Activated B cell treated with CpG ODN at 0.5 μM for 24 hours (primary cell): ENCODE measurements at regions not wholly inside any gene's neighbourhood (a gene's known extent, or its start where the extent isn't known, plus 50 kb on each side); places are given as distances from the start of the nearest gene placed in this dataset.
A peak's percentile ranks its signal among the peaks of the same experiment; 100 is the strongest.

Source experiments
- ATAC-seq: fragments of 200-7000 bp; cut with Tn5 transposase; one replicate; pipeline ENCODE4 v1.10.0; 2021; ENCODE audit warnings: low read depth, mild to moderate bottlenecking, moderate library complexity
- CTCF ChIA-PET: fragments of 350-600 bp; sonication (Branson Sonifier 250); formaldehyde crosslinking; loops from one replicate; lab custom pipeline; 2021; ENCODE audit warnings: antibody characterized with exemption; lab: Charles Lee
- POLR2A ChIA-PET: fragments of 350-600 bp; sonication (Branson Sonifier 250); formaldehyde crosslinking; loops from one replicate; lab custom pipeline; 2021; ENCODE audit warnings: antibody characterized with exemption; lab: Charles Lee
- DNase-seq: peaks from one replicate; pipeline ENCODE4 v3.0.0; 2022
- H3K27ac Mint-ChIP-seq: one replicate; pipeline ENCODE4 v1.8.0; 2020; ENCODE audit warnings: mixed read lengths
- H3K27me3 Mint-ChIP-seq: one replicate; pipeline ENCODE4 v1.8.0; 2021; ENCODE audit warnings: mixed read lengths
- H3K36me3 Mint-ChIP-seq: one replicate; pipeline ENCODE4 v1.8.0; 2021; ENCODE audit warnings: low read depth, mixed read lengths
- H3K4me1 Mint-ChIP-seq: one replicate; pipeline ENCODE4 v1.8.0; 2021; ENCODE audit warnings: mixed read lengths
- H3K4me3 Mint-ChIP-seq: one replicate; pipeline ENCODE4 v1.8.0; 2020; ENCODE audit warnings: mild to moderate bottlenecking, mixed read lengths
- H3K9me3 Mint-ChIP-seq: one replicate; pipeline ENCODE4 v1.8.0; 2020; ENCODE audit warnings: mixed read lengths
- CTCF ChIP-seq: fragments of 200-600 bp; IDR thresholded peaks from one replicate; pipeline ENCODE4 v1.8.0; 2022; ENCODE audit warnings: antibody characterized with exemption, mild to moderate bottlenecking
- intact Hi-C: fragments of 100-400 bp; cut with micrococcal nuclease; formaldehyde crosslinking; loops from one replicate; pipeline ENCODE4 v1.15.1; 2024

- no peak for ATAC-seq
- Mint-ChIP-seq H3K27me3 (peaks cover 27% of the 10 kb centered on the region), H3K4me1 (peaks cover 4% of the 10 kb centered on the region), H3K4me3 (no peak overlapping the region), H3K9me3 (no peaks in the 10 kb centered on the region), H3K36me3 (no peaks in the 10 kb centered on the region), H3K27ac (no peak overlapping the region)
- CTCF ChIA-PET, result no interaction called here
- DNase-seq, result no peak
- intact Hi-C loops, result no loop called here
- POLR2A ChIA-PET, result no interaction called here
- no peak for TF ChIP-seq CTCF
Measured at GRCh38 chr12:98453492-98453891, 61.9 kb upstream of the TMPO start.

DNA sequence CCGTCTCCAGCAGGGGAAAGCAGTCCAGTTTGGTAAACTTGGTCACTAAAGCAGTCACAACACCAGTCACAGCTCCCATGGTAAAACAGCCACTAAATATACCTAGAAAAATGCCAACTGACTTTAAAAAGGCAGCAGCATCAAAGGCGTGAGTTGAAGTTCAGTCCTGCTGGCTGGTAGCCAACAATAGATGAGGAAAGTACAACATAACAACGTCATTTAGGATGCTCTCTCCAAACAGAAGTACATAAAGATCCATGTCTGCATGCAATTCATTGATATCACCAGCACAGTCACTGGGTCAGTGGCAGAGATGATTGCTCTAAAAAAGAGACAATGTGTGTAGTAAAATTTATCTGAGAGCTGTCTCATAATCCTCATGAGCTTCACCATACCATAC, 59.3 kb upstream of the TMPO start:
- POLR2A ChIA-PET, result interaction anchor here (0.6 kb wide), 1 partner anchor 30 kb away, joined by 7 read pairs; no protein-coding TSS in a partner anchor
- intact Hi-C loops, result no loop called here

GRCh38 chr12:98456576-98457573, 58.5 kb upstream of the TMPO start:
- H3K27ac Mint-ChIP-seq, result no peak overlapping the region
- DNase-seq (no peak), ATAC-seq (peak; percentile 42)
- peaks cover 4% of the 10 kb centered on the region for H3K4me1 Mint-ChIP-seq
- no peaks in the 10 kb centered on the region for H3K9me3 Mint-ChIP-seq
- H3K27me3 Mint-ChIP-seq, result peaks cover 27% of the 10 kb centered on the region
- intact Hi-C loops, result no loop called here
- CTCF ChIA-PET, result no interaction called here
- no peak for TF ChIP-seq CTCF
- H3K4me3 Mint-ChIP-seq, result peak overlapping the region; percentile 45
- POLR2A ChIA-PET, result interaction anchor here (0.6 kb wide), 1 partner anchor 31 kb away, joined by 7 read pairs; no protein-coding TSS in a partner anchor
- no peaks in the 10 kb centered on the region for H3K36me3 Mint-ChIP-seq

More for the DNA sequence above, 59.3 kb upstream of the TMPO start:
- H3K36me3 Mint-ChIP-seq, result no peaks in the 10 kb centered on the region
- peaks cover 4% of the 10 kb centered on the region for H3K4me1 Mint-ChIP-seq
- no peak overlapping the region for H3K4me3 Mint-ChIP-seq
- ATAC-seq (no peak), DNase-seq (no peak)
- no peak for TF ChIP-seq CTCF
- no peaks in the 10 kb centered on the region for H3K9me3 Mint-ChIP-seq
- H3K27me3 Mint-ChIP-seq, result peaks cover 27% of the 10 kb centered on the region
- CTCF ChIA-PET, result no interaction called here
- no peak overlapping the region for H3K27ac Mint-ChIP-seq

DNA sequence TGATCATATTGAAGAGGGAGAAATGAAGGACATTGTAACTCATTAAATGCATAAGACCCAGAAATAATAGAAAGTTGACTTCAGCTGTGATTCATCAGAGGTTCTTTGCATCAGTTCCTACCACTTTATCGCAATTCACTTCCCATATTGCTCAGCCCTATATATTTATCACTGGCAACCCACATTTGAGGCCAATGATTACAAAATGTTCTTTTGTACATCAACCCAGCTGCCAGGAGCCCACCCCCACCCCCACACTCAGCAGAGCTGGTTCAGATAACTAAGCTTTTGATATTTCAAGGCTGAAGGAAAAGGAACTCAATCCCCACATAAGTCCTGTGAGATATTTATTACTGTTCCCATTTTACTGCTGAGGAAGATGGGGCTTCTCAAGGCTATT, 51.2 kb upstream of the TMPO start:
- Mint-ChIP-seq H3K36me3 (no peaks in the 10 kb centered on the region), H3K4me1 (no peaks in the 10 kb centered on the region), H3K27ac (no peak overlapping the region), H3K9me3 (no peaks in the 10 kb centered on the region), H3K27me3 (peaks cover 5% of the 10 kb centered on the region), H3K4me3 (no peak overlapping the region)
- POLR2A ChIA-PET, result no interaction called here
- ATAC-seq (no peak), DNase-seq (no peak)
- TF ChIP-seq CTCF, result no peak
- CTCF ChIA-PET, result no interaction called here
- intact Hi-C loops, result no loop called here

DNA sequence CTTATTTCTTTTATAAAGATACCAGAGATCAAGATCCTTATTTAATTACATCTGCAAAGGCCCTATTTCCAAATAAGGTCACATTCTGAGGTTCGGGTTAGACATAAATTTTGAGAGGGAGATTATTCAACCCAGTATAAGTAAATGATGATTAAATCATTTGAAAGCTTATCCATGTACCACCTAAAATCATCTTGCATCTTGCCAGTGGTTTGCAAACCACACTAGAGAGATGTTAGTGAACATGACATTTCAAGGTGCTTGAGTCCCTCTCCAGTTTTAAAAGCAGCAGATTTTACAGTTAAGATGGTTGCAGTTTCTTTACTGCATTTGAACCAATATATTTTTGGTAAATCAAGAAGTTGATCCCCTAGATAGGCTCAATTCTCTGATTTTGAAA, 49.9 kb upstream of the TMPO start:
- Mint-ChIP-seq H3K4me3 (no peak overlapping the region), H3K9me3 (no peaks in the 10 kb centered on the region), H3K27me3 (peaks cover 6% of the 10 kb centered on the region), H3K4me1 (no peaks in the 10 kb centered on the region), H3K36me3 (no peaks in the 10 kb centered on the region), H3K27ac (no peak overlapping the region)
- ChIA-PET CTCF (no interaction called here), POLR2A (no interaction called here)
- ATAC-seq (no peak), DNase-seq (no peak)
- intact Hi-C loops, result no loop called here
- TF ChIP-seq CTCF, result no peak
